HepG2 (cell line): ENCODE measurements at regions not wholly inside any gene's neighbourhood (a gene's known extent, or its start where the extent isn't known, plus 50 kb on each side); places are given as distances from the start of the nearest gene placed in this dataset.

Experiments used
- ATAC-seq: fragments of 200-7000 bp; cut with Tn5 transposase; 3 replicates; pipeline ENCODE4 v1.9.1; 2020; ENCODE audit warnings: mild to moderate bottlenecking, moderate library complexity
- BruUV-seq: library from RNA; stranded (reverse); fragments of 400-500 nt; replicated peaks from 2 replicates; lab custom pipeline; 2021; lab: Mats Ljungman, UMichigan
- CTCF ChIA-PET: fragments of 300-600 bp; formaldehyde crosslinking; extraction: SDS; loops from one replicate; lab custom pipeline; 2021; ENCODE audit warnings: low total read pairs, inconsistent platforms, low intra/inter-chr PET ratio; lab: Yijun Ruan, JAX
- POLR2A ChIA-PET: fragments of 350-600 bp; sonication (Branson Sonifier 250); formaldehyde crosslinking; loops from one replicate; lab custom pipeline; 2020; ENCODE audit warnings: antibody characterized with exemption, inconsistent platforms; lab: Yijun Ruan, JAX
- DNase-seq: peaks from one replicate; pipeline ENCODE4 v3.0.0-alpha.2; 2015; ENCODE audit warnings: low spot score
- FAIRE-seq: peaks from 3 replicates; lab custom pipeline; 2011; peaks lifted over from hg19 to GRCh38; lab: Jason Lieb, UNC
- H2AFZ ChIP-seq: one replicate; pipeline ENCODE4 v1.6.1; 2011; ENCODE audit warnings: low read length, inconsistent platforms
- H3K27ac ChIP-seq: fragments of 300-600 bp; 3 replicates; pipeline ENCODE4 v1.8.0; 2011; ENCODE audit warnings: mixed run types, mild to moderate bottlenecking, mixed read lengths, low read length, inconsistent platforms; ENCODE audit not compliant: insufficient read depth; ENCODE audit errors: extremely low read length
- H3K27me3 ChIP-seq, 2 experiments: fragments of 200-600 bp in 1 of 2; 2 replicates in 1 of 2; 3 replicates in 1 of 2; pipeline versions ENCODE4 v1.6.0 to v1.8.0; 2011; ENCODE audit warnings: low read length in 2 of 2, mild to moderate bottlenecking in 2 of 2, moderate library complexity in 2 of 2, inconsistent platforms in 1 of 2; ENCODE audit not compliant: insufficient read depth in 2 of 2, control insufficient read depth in 1 of 2
- H3K36me3 ChIP-seq, 2 experiments: fragments of 200-600 bp in 1 of 2; replicated peaks in 1 of 2; 2 replicates in 1 of 2; 3 replicates in 1 of 2; pipeline versions ENCODE4 v1.5.1 to v1.8.0; 2011; ENCODE audit warnings: low read length in 2 of 2, inconsistent platforms in 1 of 2; ENCODE audit not compliant: insufficient read depth in 2 of 2, control insufficient read depth in 1 of 2
- H3K4me1 ChIP-seq: 2 replicates; pipeline ENCODE4 v1.5.1; 2012; ENCODE audit warnings: low read length, inconsistent platforms; ENCODE audit not compliant: insufficient read depth
- H3K4me2 ChIP-seq: 2 replicates; pipeline ENCODE4 v1.6.0; 2011; ENCODE audit warnings: low read depth, low read length, inconsistent platforms
- H3K4me3 ChIP-seq, 3 experiments: fragments of 200-600 bp in 1 of 3; sonication (generic), shearing (Covaris generic) in 1 of 3; replicated peaks in 1 of 3; 2 replicates each; pipeline ENCODE4 v1.5.1; 2011 to 2016; ENCODE audit warnings: low read length in 3 of 3, inconsistent platforms in 2 of 3, low read depth in 2 of 3, mild to moderate bottlenecking in 2 of 3, control low read depth in 1 of 3, mixed read lengths in 1 of 3; ENCODE audit not compliant: insufficient read depth in 1 of 3
- H3K79me2 ChIP-seq: one replicate; pipeline ENCODE4 v1.6.1; 2011; ENCODE audit warnings: low read length, inconsistent platforms; ENCODE audit not compliant: insufficient read depth
- H3K9ac ChIP-seq: 2 replicates; pipeline ENCODE4 v1.6.0; 2011; ENCODE audit warnings: mild to moderate bottlenecking, low read depth, low read length, inconsistent platforms; ENCODE audit not compliant: insufficient read depth
- H3K9me3 ChIP-seq: 2 replicates; pipeline ENCODE4 v1.5.1; 2012; ENCODE audit warnings: mild to moderate bottlenecking, low read length
- H4K20me1 ChIP-seq: 2 replicates; pipeline ENCODE4 v1.6.0; 2011; ENCODE audit warnings: inconsistent platforms, mild to moderate bottlenecking, low read length, moderate library complexity; ENCODE audit not compliant: insufficient read depth
- BORCS8-MEF2B ChIP-seq: sonication (generic); formaldehyde crosslinking; IDR thresholded peaks from 2 replicates; pipeline ENCODE4 v1.8.0; 2022; ENCODE audit warnings: mild to moderate bottlenecking, missing genetic modification reagents
- CEBPG ChIP-seq: IDR thresholded peaks from 2 replicates; pipeline ENCODE4 v1.6.1; 2016
- FOXA3 ChIP-seq: IDR thresholded peaks from 2 replicates; pipeline ENCODE4 v1.6.1; 2016; ENCODE audit warnings: missing genetic modification reagents, missing compliant biosample characterization
- GLI4 ChIP-seq: sonication (generic); formaldehyde crosslinking; IDR thresholded peaks from 2 replicates; pipeline ENCODE4 v1.5.1; 2020; ENCODE audit warnings: missing genetic modification reagents, mild to moderate bottlenecking, moderate library complexity, borderline replicate concordance
- HNRNPUL1 ChIP-seq: fragments of 200-400 bp; formaldehyde crosslinking; IDR thresholded peaks from 2 replicates; pipeline ENCODE4 v1.6.1; 2017; ENCODE audit warnings: low read depth, mild to moderate bottlenecking, low read length, moderate library complexity
- ISX ChIP-seq: sonication (generic); formaldehyde crosslinking; conservative IDR thresholded peaks from 2 replicates; pipeline ENCODE4 v1.5.0; 2020; ENCODE audit warnings: missing genetic modification reagents
- RXRB ChIP-seq: IDR thresholded peaks from 2 replicates; pipeline ENCODE4 v1.6.1; 2016; ENCODE audit warnings: borderline replicate concordance, missing genetic modification reagents, missing compliant biosample characterization
- SNAPC5 ChIP-seq: sonication (generic); formaldehyde crosslinking; IDR thresholded peaks from 2 replicates; pipeline ENCODE4 v1.8.1; 2023; ENCODE audit warnings: mild to moderate bottlenecking, missing genetic modification reagents, borderline replicate concordance
- ZFP36L1 ChIP-seq: sonication (generic); formaldehyde crosslinking; IDR thresholded peaks from 2 replicates; pipeline ENCODE4 v1.8.0; 2022; ENCODE audit warnings: mild to moderate bottlenecking, missing genetic modification reagents, moderate library complexity
- ZFX ChIP-seq: sonication (generic); formaldehyde crosslinking; IDR thresholded peaks from 2 replicates; pipeline ENCODE4 v1.4.0; 2020; ENCODE audit warnings: mild to moderate bottlenecking, low read depth, missing genetic modification reagents, moderate library complexity
- ZMYM2 ChIP-seq: sonication (generic); formaldehyde crosslinking; IDR thresholded peaks from 2 replicates; pipeline ENCODE4 v1.8.0; 2022; ENCODE audit warnings: mild to moderate bottlenecking, missing genetic modification reagents
- ZNF224 ChIP-seq: sonication (generic); formaldehyde crosslinking; IDR thresholded peaks from 2 replicates; pipeline ENCODE4 v1.5.0; 2020; ENCODE audit warnings: mild to moderate bottlenecking, missing genetic modification reagents
- ZNF264 ChIP-seq: sonication (generic); formaldehyde crosslinking; IDR thresholded peaks from 2 replicates; pipeline ENCODE4 v1.4.0; 2020; ENCODE audit warnings: missing genetic modification reagents
- ZNF383 ChIP-seq: sonication (generic); formaldehyde crosslinking; IDR thresholded peaks from 2 replicates; pipeline ENCODE4 v1.4.0; 2020; ENCODE audit warnings: missing genetic modification reagents, mild to moderate bottlenecking, borderline replicate concordance
- ZNF510 ChIP-seq: sonication (generic); formaldehyde crosslinking; IDR thresholded peaks from 2 replicates; pipeline ENCODE4 v1.4.0; 2020; ENCODE audit warnings: low read depth, mild to moderate bottlenecking, missing genetic modification reagents
- ZNF616 ChIP-seq: sonication (generic); formaldehyde crosslinking; IDR thresholded peaks from 2 replicates; pipeline ENCODE4 v1.5.0; 2020; ENCODE audit warnings: low read depth, mild to moderate bottlenecking, missing genetic modification reagents
- ZNF773 ChIP-seq: sonication (generic); formaldehyde crosslinking; IDR thresholded peaks from 2 replicates; pipeline ENCODE4 v1.4.0; 2020; ENCODE audit warnings: missing genetic modification reagents, borderline replicate concordance
- ZNF788 ChIP-seq: sonication (generic); formaldehyde crosslinking; IDR thresholded peaks from 2 replicates; pipeline ENCODE4 v1.5.0; 2020; ENCODE audit warnings: mild to moderate bottlenecking, missing genetic modification reagents, borderline replicate concordance
- WGBS: methylation state at CpG from one replicate; pipeline ENCODE4 v1.1.6; 2017; ENCODE audit warnings: low lambda C conversion rate; 5-methylcytosine and 5-hydroxymethylcytosine counted together
- in situ Hi-C: cut with HindIII; loops from 2 replicates; pipeline ENCODE4 v1.10.0; 2017; ENCODE audit warnings: low pct_unique_long_range_greater_than_20kb; ENCODE audit not compliant: extremely low pct_ligation_motif_present
- intact Hi-C: fragments of 100-400 bp; cut with micrococcal nuclease; formaldehyde crosslinking; loops from one replicate; pipeline ENCODE4 v1.10.0; 2022; ENCODE audit not compliant: unreplicated experiment
- TF ChIP-seq, protein P1 (sequence below): sonication (generic); formaldehyde crosslinking; conservative IDR thresholded peaks from 2 replicates; pipeline ENCODE4 v1.4.0; 2020; ENCODE audit warnings: missing genetic modification reagents

DNA sequence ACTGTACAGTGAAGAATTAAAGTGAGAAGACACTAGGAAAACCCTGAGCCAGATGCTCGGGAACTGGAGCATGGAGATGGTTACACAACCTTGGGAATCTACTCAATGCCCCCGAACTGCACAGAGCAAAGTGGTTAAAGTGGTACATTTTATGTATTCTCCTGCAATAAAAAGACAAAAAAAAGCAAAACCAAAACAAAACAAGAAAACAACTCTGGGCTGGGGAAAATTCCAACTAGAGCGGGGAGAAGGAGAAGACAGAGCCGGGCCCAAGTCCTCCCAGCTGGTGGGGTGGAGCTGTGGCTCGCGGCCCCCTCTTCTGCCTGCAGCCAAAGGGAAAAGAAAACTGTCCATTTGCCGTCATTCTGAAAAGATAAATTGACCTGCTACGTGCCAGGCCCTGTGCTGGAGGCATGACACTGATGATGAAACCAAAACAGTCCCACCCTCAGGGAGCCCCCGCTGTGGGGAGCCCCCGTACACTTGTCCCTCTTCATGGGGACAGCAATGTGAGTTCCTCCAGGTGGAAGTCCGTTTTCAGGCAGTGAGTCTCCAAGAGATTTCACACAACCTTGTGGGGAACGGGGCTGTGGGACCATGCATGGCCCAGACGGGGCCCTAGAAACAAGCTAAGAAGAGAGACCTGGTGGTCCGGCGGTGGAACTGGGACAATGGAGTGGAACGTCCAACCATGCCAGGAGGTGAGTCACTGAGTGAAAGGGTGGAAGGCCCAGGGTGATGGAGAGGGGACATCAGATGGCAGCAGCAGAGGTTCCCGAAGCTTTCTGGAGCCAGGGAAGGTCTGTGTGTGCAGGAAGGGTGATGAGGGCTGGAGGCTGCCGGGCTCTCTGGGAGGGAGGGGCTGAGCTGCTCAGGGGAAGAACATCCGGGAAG is 114.8 kb upstream of the COL5A1 start:
- H3K9me3 ChIP-seq = no peaks in the 10 kb centered on the region
- ChIA-PET CTCF (no interaction called here), POLR2A (no interaction called here)
- no peaks in the 10 kb centered on the region for H3K36me3 ChIP-seq
- no peak overlapping the region for H3K4me2 ChIP-seq
- in situ Hi-C loops (no loop called here), intact Hi-C loops (no loop called here)
- no peaks in the 10 kb centered on the region for H3K79me2 ChIP-seq
- H2AFZ ChIP-seq = no peak overlapping the region
- no peak for ATAC-seq
- H3K9ac ChIP-seq = no peak overlapping the region
- TF ChIP-seq ZFX (CRISPR knock-in tag) (no peak), ZNF224 (CRISPR knock-in tag) (no peak)
- no peak for DNase-seq
- WGBS = 11% methylated on average over 16 of the region's 19 CpGs
- H4K20me1 ChIP-seq = no peaks in the 10 kb centered on the region
- H3K27ac ChIP-seq = no peak overlapping the region
- no peak for FAIRE-seq
- peaks cover 15 to 53% of the 10 kb centered on the region in 2 experiments; a peak in 4 of 5 replicates for H3K27me3 ChIP-seq
- no peaks in the 10 kb centered on the region for H3K4me1 ChIP-seq
- BruUV-seq = no TSS peak
- H3K4me3 ChIP-seq = no peak overlapping the region

- BruUV-seq = no TSS peak
Observed at GRCh38 chr9:134530724-134531123, 110.9 kb upstream of the COL5A1 start.

More at GRCh38 chr9:134530724-134531123, 110.9 kb upstream of the COL5A1 start:
- H3K79me2 ChIP-seq = no peaks in the 10 kb centered on the region
- no peaks in the 10 kb centered on the region for H3K36me3 ChIP-seq
- H3K4me2 ChIP-seq = no peak overlapping the region
- H3K4me1 ChIP-seq = no peaks in the 10 kb centered on the region
- no peak overlapping the region for H2AFZ ChIP-seq
- H3K27ac ChIP-seq = no peak overlapping the region
- H3K4me3 ChIP-seq = no peak overlapping the region
- in situ Hi-C loops = no loop called here
- FAIRE-seq (no peak), DNase-seq (no peak), ATAC-seq (no peak)
- ChIA-PET CTCF (no interaction called here), POLR2A (no interaction called here)
- intact Hi-C loops = no loop called here
- H4K20me1 ChIP-seq = no peaks in the 10 kb centered on the region
- TF ChIP-seq ISX (CRISPR knock-in tag) = no peak
- no peak for TF ChIP-seq CEBPG (CRISPR knock-in tag)
- no peak for TF ChIP-seq GLI4 (CRISPR knock-in tag)
- no peak for TF ChIP-seq RXRB (CRISPR knock-in tag)
- TF ChIP-seq ZNF773 (CRISPR knock-in tag) = no peak
- TF ChIP-seq ZNF264 (CRISPR knock-in tag) = no peak
- TF ChIP-seq ZMYM2 = no peak
- no peak for TF ChIP-seq ZNF383 (CRISPR knock-in tag)
- no peak for TF ChIP-seq SNAPC5 (CRISPR knock-in tag)
- no peak for TF ChIP-seq BORCS8-MEF2B (CRISPR knock-in tag)
- no peak for TF ChIP-seq FOXA3
- no peak for TF ChIP-seq ZFP36L1 (CRISPR knock-in tag)
- no peak for TF ChIP-seq ZNF510 (CRISPR knock-in tag)
- no peak for TF ChIP-seq HNRNPUL1
- TF ChIP-seq, protein P1, sequence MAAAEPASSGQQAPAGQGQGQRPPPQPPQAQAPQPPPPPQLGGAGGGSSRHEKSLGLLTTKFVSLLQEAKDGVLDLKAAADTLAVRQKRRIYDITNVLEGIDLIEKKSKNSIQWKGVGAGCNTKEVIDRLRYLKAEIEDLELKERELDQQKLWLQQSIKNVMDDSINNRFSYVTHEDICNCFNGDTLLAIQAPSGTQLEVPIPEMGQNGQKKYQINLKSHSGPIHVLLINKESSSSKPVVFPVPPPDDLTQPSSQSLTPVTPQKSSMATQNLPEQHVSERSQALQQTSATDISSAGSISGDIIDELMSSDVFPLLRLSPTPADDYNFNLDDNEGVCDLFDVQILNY (CRISPR knock-in tag) = no peak
- TF ChIP-seq ZNF788 (CRISPR knock-in tag) = no peak
- no peak for TF ChIP-seq ZNF616 (CRISPR knock-in tag)
- H3K27me3 ChIP-seq = peaks cover 12 to 59% of the 10 kb centered on the region in 2 experiments
- no peaks in the 10 kb centered on the region for H3K9me3 ChIP-seq
- no peak overlapping the region for H3K9ac ChIP-seq
